ENCODE measurements at regions not wholly inside any gene's neighbourhood (a gene's known extent, or its start where the extent isn't known, plus 50 kb on each side); places are given as distances from the start of the nearest gene placed in this dataset.

- TF ChIP-seq REST (IDR thresholded peaks at IDR 0.05; ENCODE audit: borderline replicate concordance): no peak
- no peak for TF ChIP-seq TAF1 (IDR thresholded peaks at IDR 0.05; ENCODE audit: low read depth)
- no peak for TF ChIP-seq POLR2AphosphoS5 (IDR thresholded peaks at IDR 0.05)
Observed at GRCh38 chr2:34602262-34602661, 1003.2 kb upstream of the FAM98A start.
